ENCODE measurements at regions not wholly inside any gene's neighbourhood (a gene's known extent, or its start where the extent isn't known, plus 50 kb on each side); places are given as distances from the start of the nearest gene placed in this dataset.

GRCh38 chr2:128686497-128686859 is 367.8 kb upstream of the HS6ST1 start:
- Histone ChIP-seq H3K36me3 (replicated peaks in 1 of 2; ENCODE audit: insufficient read depth in 1 of 2, low read depth in 2 of 2) (no peaks in the 10 kb centered on the region), H3K27ac (no peak overlapping the region), H3K9me3 (no peaks in the 10 kb centered on the region), H3K4me3 (no peak overlapping the region), H3K4me1 (no peaks in the 10 kb centered on the region), H3K27me3 (no peaks in the 10 kb centered on the region)
- 32 to 42% methylated on average over 4 of the region's 4 CpGs for WGBS, 2 donors
- no peak for ATAC-seq
- intact Hi-C loops (cut with DNase I): no loop called here
- TF ChIP-seq CTCF (IDR thresholded peaks at IDR 0.05) (no peak), POLR2A (IDR thresholded peaks at IDR 0.05) (no peak)
- no peak for DNase-seq

DNA sequence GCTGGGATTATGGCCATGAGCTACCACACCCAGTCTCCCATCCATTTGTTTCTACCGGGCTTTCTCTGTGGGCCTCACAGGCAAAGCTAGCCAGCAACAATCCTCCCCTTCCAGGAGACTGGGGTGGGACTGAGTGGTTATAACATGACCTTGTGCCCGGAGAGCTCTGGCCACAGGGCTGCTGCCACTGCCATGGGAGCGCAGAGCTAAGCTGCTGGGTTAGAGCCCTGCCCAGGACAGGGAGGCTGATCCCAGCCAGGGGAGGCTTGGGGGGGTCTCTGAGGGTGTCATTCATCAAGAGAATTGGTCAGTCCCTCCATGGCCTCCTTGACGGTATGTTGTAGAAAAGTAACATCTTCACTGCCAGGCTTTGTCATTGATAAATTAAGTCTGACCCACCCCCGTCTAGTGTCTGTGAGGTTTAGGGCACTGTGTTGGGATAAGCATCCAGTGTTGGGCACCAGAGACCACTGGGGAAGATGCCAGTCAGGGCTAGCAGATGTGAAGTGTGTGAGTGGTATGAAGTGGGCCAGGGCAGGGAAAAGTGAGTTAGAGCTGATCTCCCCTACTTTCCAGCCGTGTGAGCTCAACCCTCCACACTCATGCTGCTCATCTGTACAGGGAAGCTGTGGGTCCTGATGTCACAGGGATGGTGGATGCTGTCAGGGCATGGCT is 368.4 kb upstream of the HS6ST1 start:
- H3K36me3 ChIP-seq (replicated peaks in 1 of 2; ENCODE audit: insufficient read depth in 1 of 2, low read depth in 2 of 2): no peaks in the 10 kb centered on the region
- intact Hi-C loops (cut with DNase I): no loop called here
- DNase-seq (no peak), ATAC-seq (no peak)
- no peaks in the 10 kb centered on the region for H3K4me1 ChIP-seq
- TF ChIP-seq CTCF (IDR thresholded peaks at IDR 0.05): no peak
- TF ChIP-seq POLR2A (IDR thresholded peaks at IDR 0.05): no peak
- H3K4me3 ChIP-seq: no peak overlapping the region
- no peak overlapping the region for H3K27ac ChIP-seq
- no peaks in the 10 kb centered on the region for H3K9me3 ChIP-seq
- no peaks in the 10 kb centered on the region for H3K27me3 ChIP-seq
- WGBS, 2 donors: 77 to 80% methylated on average over 2 to 6 of the region's 6 CpGs

DNA sequence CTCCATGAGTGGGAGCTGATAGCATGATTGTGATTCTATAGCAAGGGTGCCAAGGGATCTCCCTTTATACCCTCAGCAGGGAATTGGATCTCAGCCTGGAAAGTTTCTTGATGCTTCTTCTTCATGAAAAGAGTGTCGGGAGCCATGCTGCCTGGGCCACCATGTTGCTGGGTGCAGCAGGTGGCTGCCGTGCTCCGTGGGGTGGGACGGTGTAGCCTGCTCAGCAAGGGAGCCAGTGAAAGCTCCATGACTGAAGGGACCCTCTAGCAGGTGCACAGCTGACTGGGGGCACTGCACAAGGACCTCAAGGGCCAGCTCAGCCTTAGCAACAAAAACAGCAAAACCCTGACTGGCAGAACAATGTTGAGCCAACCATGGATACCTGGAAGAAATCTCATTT is 368.9 kb upstream of the HS6ST1 start:
- Histone ChIP-seq H3K27ac (no peak overlapping the region), H3K27me3 (no peaks in the 10 kb centered on the region), H3K9me3 (no peaks in the 10 kb centered on the region), H3K4me3 (no peak overlapping the region), H3K36me3 (replicated peaks in 1 of 2; ENCODE audit: insufficient read depth in 1 of 2, low read depth in 2 of 2) (no peaks in the 10 kb centered on the region), H3K4me1 (no peaks in the 10 kb centered on the region)
- intact Hi-C loops (cut with DNase I): no loop called here
- WGBS, 2 donors: 75 to 91% methylated on average over 2 to 3 of the region's 4 CpGs
- ATAC-seq (no peak), DNase-seq (no peak)
- no peak for TF ChIP-seq POLR2A (IDR thresholded peaks at IDR 0.05)
- no peak for TF ChIP-seq CTCF (IDR thresholded peaks at IDR 0.05)

DNA sequence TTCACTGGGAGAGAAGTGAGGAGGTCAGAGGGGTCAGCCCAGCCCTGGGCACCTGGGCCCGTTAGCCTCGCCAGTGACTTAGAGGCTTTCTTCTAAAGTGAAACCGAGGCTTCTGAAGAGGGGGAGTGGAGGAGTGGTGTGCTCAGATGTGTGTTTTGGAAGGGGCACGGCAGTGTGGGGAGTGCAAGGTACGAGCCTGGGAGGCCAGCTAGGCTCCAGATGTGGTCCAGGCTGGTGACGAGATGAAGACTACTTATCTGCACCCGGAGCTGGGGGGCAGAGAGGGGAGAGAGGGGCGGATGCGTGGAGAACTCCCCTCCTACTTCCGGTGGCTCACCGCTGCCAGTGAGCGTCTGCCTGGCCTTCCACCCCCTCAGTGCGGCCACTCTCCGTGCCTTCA is 371.3 kb upstream of the HS6ST1 start:
- no peak for DNase-seq
- WGBS, 2 donors: 85 to 89% methylated on average over 14 of the region's 14 CpGs

More for the DNA sequence above, 371.3 kb upstream of the HS6ST1 start:
- Histone ChIP-seq H3K27me3 (no peaks in the 10 kb centered on the region), H3K4me3 (no peak overlapping the region), H3K9me3 (no peaks in the 10 kb centered on the region), H3K36me3 (replicated peaks in 1 of 2; ENCODE audit: insufficient read depth in 1 of 2, low read depth in 2 of 2) (no peaks in the 10 kb centered on the region), H3K4me1 (no peaks in the 10 kb centered on the region), H3K27ac (no peak overlapping the region)
- no peak for TF ChIP-seq POLR2A (IDR thresholded peaks at IDR 0.05)
- no peak for TF ChIP-seq CTCF (IDR thresholded peaks at IDR 0.05)
- intact Hi-C loops (cut with DNase I): no loop called here
- no peak for ATAC-seq
